ENCODE measurements at regions not wholly inside any gene's neighbourhood (a gene's known extent, or its start where the extent isn't known, plus 50 kb on each side); places are given as distances from the start of the nearest gene placed in this dataset.

DNA sequence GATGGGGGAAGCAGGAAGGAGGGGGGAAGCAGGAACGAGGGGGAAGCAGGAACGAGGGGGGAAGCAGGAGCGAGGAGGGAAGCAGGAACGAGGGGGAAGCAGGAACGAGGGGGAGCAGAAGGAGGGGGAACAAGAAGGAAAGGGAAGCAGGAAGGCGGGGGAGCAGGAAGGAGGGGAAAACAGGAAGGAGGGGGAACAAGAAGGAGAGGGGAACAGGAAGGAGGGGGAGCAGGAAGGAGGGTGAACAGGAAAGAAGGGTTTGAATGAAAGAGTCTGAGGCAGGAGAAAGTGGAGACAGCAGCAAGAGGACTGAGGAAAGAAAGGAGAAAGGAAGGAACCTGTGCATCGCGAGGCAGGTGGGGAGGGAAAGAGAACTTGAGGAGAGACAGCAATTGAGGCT, 256.6 kb downstream of the PTEN start:
- TF ChIP-seq CTCF (IDR thresholded peaks at IDR 0.05; ENCODE audit: insufficient read depth, low read length, poor library complexity, severe bottlenecking) (no peak), EZH2phosphoT487 (conservative IDR thresholded peaks at IDR 0.05; ENCODE audit: low read length) (no peak)

Data from SU-DHL-6 (cell line).